Stimulated activated CD4-positive, alpha-beta T cell treated with anti-CD3 and anti-CD28 coated beads, Interleukin-1b, Interleukin-23, amount 100 ng/mL, for 1 hour (primary cell): ENCODE measurements at regions not wholly inside any gene's neighbourhood (a gene's known extent, or its start where the extent isn't known, plus 50 kb on each side); places are given as distances from the start of the nearest gene placed in this dataset.

Source experiments
- DNase-seq, 2 donors: peaks; one replicate each; pipeline ENCODE4 v3.0.0-alpha.2; 2020; ENCODE audit warnings: low read depth in 2 of 2

- no peak for DNase-seq
Observed at GRCh38 chr12:69095765-69096477, 143.4 kb upstream of the CPSF6 start.

DNA sequence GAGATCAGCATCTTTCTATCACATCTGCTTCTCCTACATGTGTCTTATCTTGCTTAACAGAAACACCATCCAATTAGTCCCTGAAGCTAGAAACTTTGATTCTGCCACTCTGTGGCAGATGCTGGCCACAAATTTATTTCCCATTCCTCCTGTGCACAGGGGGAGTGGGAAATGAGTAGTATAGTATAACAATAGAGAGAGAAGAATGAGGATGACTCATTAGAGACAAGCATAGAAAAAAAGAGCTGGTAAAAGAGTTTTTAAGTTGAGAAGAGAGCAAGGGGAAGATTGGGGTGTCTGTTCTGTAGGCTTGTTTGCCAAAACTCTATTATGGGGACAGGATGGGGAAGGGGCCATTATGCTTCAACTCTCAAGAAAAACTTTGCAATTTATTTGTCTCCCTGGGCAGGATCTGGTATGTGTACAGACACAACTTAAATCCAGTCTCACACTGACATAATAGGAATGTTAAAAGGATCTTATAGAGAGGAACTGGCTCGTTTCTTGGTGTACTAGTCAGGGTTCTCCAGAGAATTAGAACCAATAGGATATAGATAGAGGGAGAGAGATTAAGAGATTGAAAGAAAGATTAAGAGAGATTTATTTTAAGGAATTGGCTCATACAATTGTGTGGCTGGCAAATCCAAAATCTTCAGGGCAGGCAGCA lies 142.6 kb upstream of the CPSF6 start:
- no peak for DNase-seq

DNA sequence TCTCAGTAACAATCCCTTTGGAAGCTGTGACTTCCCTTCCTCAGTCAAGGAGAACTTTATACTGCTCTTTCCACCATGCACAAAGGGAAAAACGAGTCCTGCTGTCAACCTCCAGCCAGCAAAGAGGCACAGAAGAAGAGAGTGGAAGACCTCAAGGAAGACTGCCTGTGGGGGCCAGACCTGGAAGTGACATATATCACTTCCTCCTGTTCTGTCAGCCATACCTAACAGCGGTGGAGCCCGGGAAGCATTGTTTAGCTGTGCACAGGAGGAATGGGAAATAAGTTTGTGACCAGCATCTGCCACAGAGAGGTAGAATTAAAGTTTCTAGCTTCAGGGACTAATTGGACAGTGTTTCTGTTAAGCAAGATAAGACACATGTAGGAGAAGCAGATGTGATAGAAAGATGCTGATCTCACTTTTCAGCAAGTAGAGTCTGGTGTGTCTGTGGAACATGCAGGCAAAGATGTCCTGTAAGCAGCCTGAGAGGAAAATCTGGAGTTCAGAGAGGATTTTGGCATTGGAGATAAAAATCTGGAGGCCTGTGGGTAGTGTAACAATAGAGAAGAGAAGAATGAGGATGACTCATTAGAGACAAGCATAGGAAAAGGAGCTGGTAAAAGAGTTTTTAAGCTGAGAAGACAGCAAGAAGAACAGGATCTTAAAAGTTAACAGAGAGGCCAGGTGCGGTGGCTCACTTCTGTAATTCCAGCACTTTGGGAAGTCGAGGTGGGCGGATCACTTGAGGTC lies 141.6 kb upstream of the CPSF6 start:
- no peak for DNase-seq

- no peak for DNase-seq
Observed at GRCh38 chr12:69099201-69099837, 140.1 kb upstream of the CPSF6 start.

GRCh38 chr12:69101505-69101904 lies 137.9 kb upstream of the CPSF6 start:
- DNase-seq, result no peak

DNA sequence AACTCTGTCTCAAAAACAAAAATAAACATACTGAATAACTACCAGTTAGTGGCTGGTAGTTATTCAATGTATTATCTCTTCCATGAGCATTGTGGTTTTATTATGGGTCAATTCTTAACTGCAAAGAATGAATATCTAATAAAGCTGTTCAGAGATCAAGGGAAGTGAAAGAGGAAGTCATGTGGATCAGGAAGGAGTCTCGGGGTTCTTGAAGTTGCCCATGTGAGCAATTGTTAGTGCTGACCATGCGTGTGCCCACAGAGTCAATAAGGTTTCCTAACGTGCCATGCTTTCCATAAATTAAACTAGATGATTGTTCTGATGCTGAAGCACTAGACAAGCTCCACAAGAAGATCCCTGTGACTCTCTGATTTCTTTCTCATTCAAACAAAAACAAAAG lies 136.5 kb upstream of the CPSF6 start:
- no peak for DNase-seq

- DNase-seq, result no peak
Observed at GRCh38 chr12:69105101-69105962, 134.0 kb upstream of the CPSF6 start.

GRCh38 chr12:69106482-69107118 lies 132.8 kb upstream of the CPSF6 start:
- no peak for DNase-seq

- no peak for DNase-seq
Observed at GRCh38 chr12:69107541-69107940, 131.8 kb upstream of the CPSF6 start.

GRCh38 chr12:69108037-69108436 lies 131.3 kb upstream of the CPSF6 start:
- DNase-seq, result no peak

DNA sequence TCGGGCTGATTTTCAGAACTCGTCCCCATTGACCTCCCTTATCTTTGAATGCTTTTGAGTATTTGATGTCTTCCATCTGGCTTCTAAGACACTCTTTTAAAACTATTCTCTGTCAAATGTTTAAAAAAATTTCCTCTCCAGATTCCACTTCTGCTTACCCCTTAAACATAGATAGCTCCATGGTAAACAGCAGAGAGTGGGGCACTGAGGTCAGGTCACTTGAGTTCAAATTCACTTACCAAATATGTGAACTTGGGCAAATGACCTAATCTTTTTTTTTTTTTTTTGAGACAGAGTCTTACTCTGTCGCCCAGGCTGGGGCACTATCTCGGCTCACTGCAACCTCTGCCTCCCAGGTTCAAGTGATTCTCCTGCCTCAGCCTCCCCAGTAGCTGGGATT lies 126.8 kb upstream of the CPSF6 start:
- DNase-seq, result no peak

DNA sequence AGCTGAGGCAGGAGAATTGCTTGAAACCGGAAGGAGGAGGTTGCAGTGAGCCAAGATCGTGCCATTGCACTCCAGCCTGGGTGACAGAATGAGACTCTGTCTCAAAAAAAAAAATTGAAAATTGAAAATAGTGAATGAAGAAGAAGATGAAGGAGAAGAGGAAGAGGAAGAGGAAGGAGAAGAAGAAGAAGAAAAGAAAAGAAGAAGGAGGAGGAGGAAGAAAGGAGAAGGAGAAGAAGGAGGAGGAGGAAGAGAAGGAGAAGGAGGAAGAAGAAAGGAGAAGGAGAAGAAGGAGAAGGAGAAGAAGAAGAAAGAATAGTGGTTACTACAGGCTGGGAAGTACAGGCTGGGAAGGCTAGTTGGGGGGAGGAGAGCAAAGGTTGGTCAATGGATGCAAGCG lies 124.3 kb upstream of the CPSF6 start:
- no peak for DNase-seq

DNA sequence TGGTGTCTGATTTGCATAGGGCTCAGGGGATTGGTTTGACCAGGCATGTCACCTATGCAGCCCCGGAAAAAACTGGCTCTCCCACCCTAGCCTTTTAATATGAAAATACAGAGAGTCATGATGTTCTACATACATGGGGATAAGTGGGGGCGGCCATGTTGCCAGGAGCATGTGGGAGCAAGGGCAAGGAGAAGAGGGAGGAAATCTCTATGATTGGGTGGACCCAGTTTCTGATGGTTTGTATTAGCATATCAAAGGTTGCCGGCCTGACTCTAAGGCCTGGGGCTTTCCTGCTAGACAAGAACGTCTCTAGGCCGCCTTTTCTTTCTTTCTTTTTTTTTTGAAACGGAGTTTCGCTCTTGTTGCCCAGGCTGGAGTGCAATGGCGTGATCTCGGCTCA lies 123.4 kb upstream of the CPSF6 start:
- no peak for DNase-seq

DNA sequence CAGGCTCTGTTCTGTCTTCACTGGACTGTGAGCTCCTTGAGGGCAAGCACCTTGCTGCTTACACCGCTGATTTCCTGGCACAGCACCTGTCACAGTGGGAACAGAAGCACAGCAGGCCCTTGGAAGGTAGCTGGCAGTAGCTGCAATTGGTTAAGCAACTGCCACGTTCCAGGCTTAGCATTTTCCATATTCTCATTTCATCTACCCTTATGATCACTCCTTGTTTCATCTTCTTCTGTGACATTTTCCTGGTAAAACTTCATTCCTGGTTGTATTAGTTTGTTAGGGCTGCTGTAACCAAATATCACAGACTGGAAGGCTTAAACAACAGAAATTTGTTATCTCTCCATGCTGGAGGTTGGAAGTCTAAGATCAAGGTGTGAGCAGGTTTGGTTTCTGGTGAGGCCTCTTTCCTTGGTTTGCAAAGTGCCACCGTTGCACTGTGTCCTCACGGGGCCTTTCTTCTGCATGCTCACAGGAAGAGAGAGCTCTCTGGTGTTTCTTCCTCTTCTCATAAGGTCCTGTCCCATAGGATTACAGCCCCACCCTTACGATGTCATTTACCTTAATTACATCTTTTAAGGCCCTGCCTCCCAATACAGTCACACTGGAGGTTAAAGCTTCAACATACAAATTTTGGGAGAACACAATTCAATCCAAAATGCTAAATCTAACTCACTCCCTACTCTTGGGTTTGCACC lies 121.7 kb upstream of the CPSF6 start:
- no peak for DNase-seq

DNA sequence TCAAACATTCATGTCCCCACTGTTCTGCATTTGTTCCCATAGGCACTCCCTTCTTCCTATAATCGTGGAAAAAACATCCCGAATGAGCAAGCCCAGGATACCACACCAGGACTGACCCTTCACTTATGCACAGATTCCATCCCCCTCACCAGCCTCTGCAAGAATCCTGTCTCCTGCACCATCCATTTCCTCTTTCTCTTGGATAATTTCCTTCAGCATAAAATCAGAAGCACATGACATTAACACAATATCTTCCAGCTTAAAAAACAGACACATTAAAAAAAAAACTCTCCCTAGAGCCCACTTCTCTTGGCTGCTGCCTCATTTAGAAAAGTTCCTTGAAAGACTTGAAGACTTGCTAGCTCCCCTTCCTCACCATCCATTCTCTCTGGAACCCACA lies 120.9 kb upstream of the CPSF6 start:
- no peak for DNase-seq

- no peak for DNase-seq
Observed at GRCh38 chr12:69119770-69120169, 119.6 kb upstream of the CPSF6 start.

DNA sequence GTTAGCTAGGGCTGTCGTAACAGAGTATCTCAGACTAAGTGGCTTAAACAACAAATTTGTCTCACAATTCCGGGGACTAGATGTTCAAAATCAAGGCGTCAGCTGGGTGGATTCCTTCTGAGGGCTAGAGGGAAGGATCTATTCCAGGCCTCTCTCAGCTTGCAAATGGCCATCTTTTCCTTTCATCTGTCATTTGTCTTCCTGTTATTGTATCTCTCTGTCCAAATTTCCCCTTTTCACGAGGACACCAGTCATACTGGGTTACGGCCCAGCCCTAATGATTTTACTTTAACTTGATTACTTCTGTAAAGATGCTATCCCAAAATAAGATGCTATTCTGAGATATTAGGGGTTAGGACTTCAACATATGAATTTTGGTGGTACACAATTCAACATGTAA lies 119.0 kb upstream of the CPSF6 start:
- DNase-seq, result no peak

DNA sequence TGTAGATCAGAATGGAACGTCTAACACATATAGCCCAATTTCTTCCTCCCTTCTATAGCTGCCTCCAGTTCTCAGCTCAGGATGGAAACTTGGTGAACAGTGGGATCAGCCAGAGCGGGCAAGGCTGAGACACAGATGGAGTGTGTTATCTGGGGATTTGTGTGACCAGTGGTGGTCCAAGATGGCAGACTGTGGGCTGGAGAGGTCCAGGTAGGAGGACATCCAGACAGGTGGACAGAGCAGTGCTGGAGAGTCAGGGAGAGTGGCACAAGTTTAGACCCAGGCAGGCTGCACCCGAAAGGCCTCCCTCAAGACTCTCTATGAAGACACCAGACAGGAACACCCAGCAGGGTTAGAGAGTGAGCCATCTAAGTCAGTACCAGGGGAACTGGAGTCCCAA lies 116.1 kb upstream of the CPSF6 start:
- DNase-seq, result no peak

- DNase-seq, result no peak
Observed at GRCh38 chr12:69123919-69124638, 115.3 kb upstream of the CPSF6 start.

GRCh38 chr12:69129017-69129416 lies 110.4 kb upstream of the CPSF6 start:
- no peak for DNase-seq
